ENCODE measurements at regions not wholly inside any gene's neighbourhood (a gene's known extent, or its start where the extent isn't known, plus 50 kb on each side); places are given as distances from the start of the nearest gene placed in this dataset.
"Not testable (repeated sequence)": the region's sequence is repeated elsewhere in the genome, so short reads cannot be mapped to it uniquely, and the experiment has no call there.

DNA sequence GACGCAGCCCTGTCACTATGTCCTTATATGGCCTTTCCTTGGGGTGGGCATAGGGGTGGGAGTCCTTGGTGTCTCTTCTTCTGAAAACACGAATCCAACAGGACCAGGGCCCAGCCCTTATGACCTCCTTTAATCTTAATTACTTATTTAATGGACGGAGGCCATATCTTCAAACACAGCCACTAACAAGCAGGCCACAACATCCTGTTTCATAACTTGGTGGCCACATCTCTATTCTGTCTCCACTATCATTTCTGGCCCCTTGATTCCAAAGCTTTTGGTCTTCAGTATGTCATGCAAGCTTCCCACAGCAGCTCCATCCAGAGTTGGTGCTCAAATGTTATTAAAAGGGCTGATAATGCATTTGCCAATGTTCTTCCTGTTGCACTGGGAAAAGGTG, 287.3 kb upstream of the SMIM21 start:
- peaks cover 0 to 2% (median 0%) of the 10 kb centered on the region in 3 donors for H3K27me3 Mint-ChIP-seq (ENCODE audit: low read depth in 3 of 3)
- intact Hi-C loops (cut with micrococcal nuclease) = no loop called here
- H3K36me3 ChIP-seq (replicated peaks in 1 of 2; ENCODE audit: control insufficient read depth in 1 of 2, insufficient read depth in 2 of 2, low read length in 2 of 2) = no peaks in the 10 kb centered on the region
- no peak for DNase-seq
- H3K4me1 ChIP-seq (ENCODE audit: control insufficient read depth in 1 of 2, insufficient read depth in 2 of 2, low read length in 2 of 2) = no peaks in the 10 kb centered on the region
- H3K4me2 ChIP-seq (replicated peaks; ENCODE audit: extremely low read depth, low read length, poor library complexity, severe bottlenecking) = no peak overlapping the region
- H3K4me3 Mint-ChIP-seq = no peak overlapping the region
- H3K4me1 Mint-ChIP-seq = no peaks in the 10 kb centered on the region
- H3K9me3 ChIP-seq (replicated peaks in 1 of 2; ENCODE audit: control insufficient read depth in 1 of 2, insufficient read depth in 1 of 2, low read length in 2 of 2) = peaks cover 3 to 9% of the 10 kb centered on the region in 2 donors
- TF ChIP-seq, protein P1, sequence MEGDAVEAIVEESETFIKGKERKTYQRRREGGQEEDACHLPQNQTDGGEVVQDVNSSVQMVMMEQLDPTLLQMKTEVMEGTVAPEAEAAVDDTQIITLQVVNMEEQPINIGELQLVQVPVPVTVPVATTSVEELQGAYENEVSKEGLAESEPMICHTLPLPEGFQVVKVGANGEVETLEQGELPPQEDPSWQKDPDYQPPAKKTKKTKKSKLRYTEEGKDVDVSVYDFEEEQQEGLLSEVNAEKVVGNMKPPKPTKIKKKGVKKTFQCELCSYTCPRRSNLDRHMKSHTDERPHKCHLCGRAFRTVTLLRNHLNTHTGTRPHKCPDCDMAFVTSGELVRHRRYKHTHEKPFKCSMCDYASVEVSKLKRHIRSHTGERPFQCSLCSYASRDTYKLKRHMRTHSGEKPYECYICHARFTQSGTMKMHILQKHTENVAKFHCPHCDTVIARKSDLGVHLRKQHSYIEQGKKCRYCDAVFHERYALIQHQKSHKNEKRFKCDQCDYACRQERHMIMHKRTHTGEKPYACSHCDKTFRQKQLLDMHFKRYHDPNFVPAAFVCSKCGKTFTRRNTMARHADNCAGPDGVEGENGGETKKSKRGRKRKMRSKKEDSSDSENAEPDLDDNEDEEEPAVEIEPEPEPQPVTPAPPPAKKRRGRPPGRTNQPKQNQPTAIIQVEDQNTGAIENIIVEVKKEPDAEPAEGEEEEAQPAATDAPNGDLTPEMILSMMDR (IDR thresholded peaks at IDR 0.05) = no peak
- H3K27me3 ChIP-seq (ENCODE audit: control insufficient read depth in 2 of 2, insufficient read depth in 2 of 2, low read length in 2 of 2) = no peaks in the 10 kb centered on the region
- no peaks in the 10 kb centered on the region for H4K20me1 ChIP-seq (ENCODE audit: insufficient read depth, low read length)
- no peaks in the 10 kb centered on the region for H3K36me3 Mint-ChIP-seq
- H3K4me3 ChIP-seq (replicated peaks in 1 of 3; ENCODE audit: low read depth in 2 of 3, low read length in 3 of 3) = no peak overlapping the region
- no peak overlapping the region for H3K27ac ChIP-seq (ENCODE audit: low read depth in 1 of 2, low read length in 2 of 2)
- no peaks in the 10 kb centered on the region for H3K79me2 ChIP-seq (ENCODE audit: insufficient read depth, low read length)
- H3K9ac ChIP-seq (ENCODE audit: insufficient read depth, low read length, poor library complexity, severe bottlenecking) = no peak overlapping the region
- no peak overlapping the region for H2AFZ ChIP-seq (ENCODE audit: insufficient read depth, low read depth, low read length, poor library complexity, severe bottlenecking)
- H3K9me3 Mint-ChIP-seq = peaks cover 0 to 8% (median 4%) of the 10 kb centered on the region in 7 donors
- H3K27ac Mint-ChIP-seq = no peak overlapping the region
- WGBS (ENCODE audit: insufficient coverage) = 0% methylated on average over 1 of the region's 3 CpGs

DNA sequence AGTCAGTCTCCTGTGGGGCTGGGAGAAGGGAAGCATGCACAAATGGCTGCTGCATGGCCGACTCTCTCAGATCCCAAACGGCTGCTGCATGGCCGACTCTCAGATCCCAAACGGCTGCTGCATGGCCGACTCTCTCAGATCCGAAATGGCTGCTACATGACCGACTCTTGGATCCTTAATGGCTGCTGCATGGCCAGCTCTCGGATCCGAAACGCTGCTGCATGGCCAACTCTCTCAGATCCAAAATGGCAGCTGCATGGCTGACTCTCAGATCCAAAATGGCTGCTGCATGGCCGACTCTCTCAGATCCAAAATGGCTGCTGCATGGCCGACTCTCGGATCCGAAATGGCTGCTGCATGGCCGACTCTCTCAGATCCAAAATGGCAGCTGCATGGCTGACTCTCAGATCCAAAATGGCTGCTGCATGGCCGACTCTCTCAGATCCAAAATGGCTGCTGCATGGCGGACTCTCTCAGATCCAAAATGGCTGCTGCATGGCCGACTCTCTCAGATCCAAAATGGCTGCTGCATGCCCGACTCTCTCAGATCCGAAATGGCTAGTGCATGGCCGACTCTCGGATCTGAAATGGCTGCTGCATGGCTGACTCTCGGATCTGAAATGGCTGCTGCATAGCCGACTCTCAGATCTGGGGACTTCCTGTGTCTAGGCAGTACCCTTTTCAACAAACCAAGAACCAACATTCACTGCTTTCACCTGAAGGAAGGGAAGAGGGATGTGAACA, 284.8 kb upstream of the SMIM21 start:
- H3K4me3 ChIP-seq (replicated peaks in 1 of 3; ENCODE audit: low read depth in 2 of 3, low read length in 3 of 3); H3K27me3 Mint-ChIP-seq (ENCODE audit: low read depth in 3 of 3); H3K9ac ChIP-seq (ENCODE audit: insufficient read depth, low read length, poor library complexity, severe bottlenecking); H3K79me2 ChIP-seq (ENCODE audit: insufficient read depth, low read length); H2AFZ ChIP-seq (ENCODE audit: insufficient read depth, low read depth, low read length, poor library complexity, severe bottlenecking); H3K9me3 ChIP-seq (replicated peaks in 1 of 2; ENCODE audit: control insufficient read depth in 1 of 2, insufficient read depth in 1 of 2, low read length in 2 of 2); H3K27ac ChIP-seq (ENCODE audit: low read depth in 1 of 2, low read length in 2 of 2); H3K27me3 ChIP-seq (ENCODE audit: control insufficient read depth in 2 of 2, insufficient read depth in 2 of 2, low read length in 2 of 2); H3K4me1 ChIP-seq (ENCODE audit: control insufficient read depth in 1 of 2, insufficient read depth in 2 of 2, low read length in 2 of 2); H3K36me3 Mint-ChIP-seq; H3K9me3 Mint-ChIP-seq; H3K36me3 ChIP-seq (replicated peaks in 1 of 2; ENCODE audit: control insufficient read depth in 1 of 2, insufficient read depth in 2 of 2, low read length in 2 of 2); intact Hi-C loops (cut with micrococcal nuclease); H3K4me1 Mint-ChIP-seq; H3K4me2 ChIP-seq (replicated peaks; ENCODE audit: extremely low read depth, low read length, poor library complexity, severe bottlenecking); DNase-seq; H3K27ac Mint-ChIP-seq; H3K4me3 Mint-ChIP-seq; H4K20me1 ChIP-seq (ENCODE audit: insufficient read depth, low read length): not testable (repeated sequence)
- 92% methylated on average over 22 of the region's 24 CpGs for WGBS (ENCODE audit: insufficient coverage)
